Vagina (tissue), 2 donors: ENCODE measurements at regions not wholly inside any gene's neighbourhood (a gene's known extent, or its start where the extent isn't known, plus 50 kb on each side); places are given as distances from the start of the nearest gene placed in this dataset.

ENCODE experiments used
- DNase-seq, 2 donors: peaks; one replicate each; pipeline ENCODE4 v3.0.0-alpha.2; 2017; ENCODE audit errors: extremely low spot score in 2 of 2
- H3K27ac ChIP-seq: fragments of 200-600 bp; sonication (generic); one replicate; pipeline ENCODE4 v1.5.1; 2019
- H3K27me3 ChIP-seq: fragments of 200-600 bp; sonication (generic); one replicate; pipeline ENCODE4 v1.5.1; 2019
- H3K36me3 ChIP-seq, 2 donors: fragments of 200-600 bp; sonication (generic); one replicate each; pipeline ENCODE4 v1.5.1; 2017 to 2019
- H3K4me1 ChIP-seq: fragments of 200-600 bp; sonication (generic); one replicate; pipeline ENCODE4 v1.5.1; 2019
- H3K4me3 ChIP-seq, 2 donors: fragments of 200-600 bp; sonication (generic); 1 replicate in 1 of 2; 2 replicates in 1 of 2; pipeline ENCODE4 v1.5.1; 2016 to 2019
- H3K9me3 ChIP-seq: fragments of 200-600 bp; sonication (generic); one replicate; pipeline ENCODE4 v1.5.1; 2019
- POLR2A ChIP-seq, 2 donors: fragments of 450-650 bp; IDR thresholded peaks; one replicate each; pipeline ENCODE4 v1.6.1; 2017; ENCODE audit warnings: antibody characterized with exemption in 2 of 2, mild to moderate bottlenecking in 2 of 2, moderate library complexity in 2 of 2
- POLR2AphosphoS5 ChIP-seq, 2 donors: sonication (generic); formaldehyde crosslinking; IDR thresholded peaks; one replicate each; pipeline ENCODE4 v1.9.0; 2017; ENCODE audit warnings: antibody characterized with exemption in 2 of 2, mild to moderate bottlenecking in 2 of 2, low read depth in 1 of 2; ENCODE audit not compliant: insufficient read depth in 1 of 2
- intact Hi-C: fragments of 100-400 bp; cut with DNase I; formaldehyde crosslinking; loops from one replicate; pipeline ENCODE4 v1.15.1; 2023
- TF ChIP-seq, protein P1 (sequence below), 3 experiments: fragments of 450-650 bp in 2 of 3; fragments of 200-600 bp in 1 of 3; sonication (generic) in 1 of 3; IDR thresholded peaks; one replicate each; pipeline ENCODE4 v1.5.1; 2017 to 2019; ENCODE audit warnings: antibody characterized with exemption in 3 of 3, mild to moderate bottlenecking in 2 of 3, moderate library complexity in 2 of 3

DNA sequence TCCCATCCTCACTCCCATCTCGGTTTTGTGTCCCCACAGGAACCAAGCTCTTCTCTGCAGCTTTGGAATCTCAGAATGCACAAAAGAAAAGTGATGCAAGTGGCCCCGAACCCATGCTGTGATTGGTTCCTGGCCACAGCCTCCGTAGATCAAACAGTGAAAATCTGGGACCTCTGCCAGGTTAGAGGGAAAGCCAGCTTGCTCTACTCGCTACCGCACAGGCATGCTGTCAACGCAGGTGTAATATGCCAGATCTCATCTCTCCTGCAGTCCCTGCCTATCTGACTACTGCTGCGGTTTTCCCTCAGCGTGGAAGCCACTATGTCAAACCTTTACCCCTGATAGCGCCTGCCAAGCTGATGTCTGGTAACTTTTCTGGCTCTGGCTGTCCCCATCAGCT, 200.5 kb upstream of the LRRC4C start:
- H3K27me3 ChIP-seq: no peaks in the 10 kb centered on the region
- H3K4me1 ChIP-seq: no peaks in the 10 kb centered on the region
- no peaks in the 10 kb centered on the region for H3K9me3 ChIP-seq
- no peak overlapping the region for H3K4me3 ChIP-seq
- no peaks in the 10 kb centered on the region for H3K36me3 ChIP-seq
- intact Hi-C loops: no loop called here
- TF ChIP-seq, protein P1, sequence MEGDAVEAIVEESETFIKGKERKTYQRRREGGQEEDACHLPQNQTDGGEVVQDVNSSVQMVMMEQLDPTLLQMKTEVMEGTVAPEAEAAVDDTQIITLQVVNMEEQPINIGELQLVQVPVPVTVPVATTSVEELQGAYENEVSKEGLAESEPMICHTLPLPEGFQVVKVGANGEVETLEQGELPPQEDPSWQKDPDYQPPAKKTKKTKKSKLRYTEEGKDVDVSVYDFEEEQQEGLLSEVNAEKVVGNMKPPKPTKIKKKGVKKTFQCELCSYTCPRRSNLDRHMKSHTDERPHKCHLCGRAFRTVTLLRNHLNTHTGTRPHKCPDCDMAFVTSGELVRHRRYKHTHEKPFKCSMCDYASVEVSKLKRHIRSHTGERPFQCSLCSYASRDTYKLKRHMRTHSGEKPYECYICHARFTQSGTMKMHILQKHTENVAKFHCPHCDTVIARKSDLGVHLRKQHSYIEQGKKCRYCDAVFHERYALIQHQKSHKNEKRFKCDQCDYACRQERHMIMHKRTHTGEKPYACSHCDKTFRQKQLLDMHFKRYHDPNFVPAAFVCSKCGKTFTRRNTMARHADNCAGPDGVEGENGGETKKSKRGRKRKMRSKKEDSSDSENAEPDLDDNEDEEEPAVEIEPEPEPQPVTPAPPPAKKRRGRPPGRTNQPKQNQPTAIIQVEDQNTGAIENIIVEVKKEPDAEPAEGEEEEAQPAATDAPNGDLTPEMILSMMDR (IDR thresholded peaks at IDR 0.05): no peak
- TF ChIP-seq POLR2AphosphoS5 (IDR thresholded peaks at IDR 0.05; ENCODE audit: insufficient read depth in 1 of 2, low read depth in 1 of 2): no peak
- no peak for TF ChIP-seq POLR2A (IDR thresholded peaks at IDR 0.05)
- no peak overlapping the region for H3K27ac ChIP-seq
- no peak for DNase-seq

DNA sequence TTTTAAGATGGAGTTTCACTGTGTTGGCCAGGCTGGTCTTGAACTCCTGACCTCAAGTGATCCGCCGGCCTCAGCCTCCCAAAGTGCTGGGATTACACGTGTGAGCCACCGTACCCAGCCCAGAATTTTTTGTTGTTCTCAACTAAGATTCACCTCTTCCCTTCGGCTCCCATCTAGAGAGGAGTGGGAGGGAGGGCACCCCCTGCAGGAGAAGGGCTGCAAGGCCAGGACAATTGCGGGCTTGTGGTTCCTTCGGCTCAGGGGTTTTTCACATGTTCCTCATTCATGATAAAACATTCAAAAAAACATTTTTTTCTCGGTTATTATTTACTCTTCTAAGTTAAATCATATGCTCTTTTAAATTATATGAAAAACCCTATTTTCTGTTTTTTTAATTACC, 201.1 kb upstream of the LRRC4C start:
- intact Hi-C loops: no loop called here
- H3K27me3 ChIP-seq: no peaks in the 10 kb centered on the region
- no peak overlapping the region for H3K4me3 ChIP-seq
- no peak overlapping the region for H3K27ac ChIP-seq
- H3K36me3 ChIP-seq: no peaks in the 10 kb centered on the region
- H3K4me1 ChIP-seq: no peaks in the 10 kb centered on the region
- TF ChIP-seq, protein P1 (IDR thresholded peaks at IDR 0.05): no peak
- no peak for TF ChIP-seq POLR2AphosphoS5 (IDR thresholded peaks at IDR 0.05; ENCODE audit: insufficient read depth in 1 of 2, low read depth in 1 of 2)
- no peak for TF ChIP-seq POLR2A (IDR thresholded peaks at IDR 0.05)
- DNase-seq: no peak
- no peaks in the 10 kb centered on the region for H3K9me3 ChIP-seq

GRCh38 chr11:41665441-41666360, 206.2 kb upstream of the LRRC4C start:
- intact Hi-C loops: no loop called here
- H3K4me1 ChIP-seq: no peaks in the 10 kb centered on the region
- TF ChIP-seq, protein P1 (IDR thresholded peaks at IDR 0.05): no peak
- TF ChIP-seq POLR2A (IDR thresholded peaks at IDR 0.05) (no peak), POLR2AphosphoS5 (IDR thresholded peaks at IDR 0.05; ENCODE audit: insufficient read depth in 1 of 2, low read depth in 1 of 2) (no peak)

GRCh38 chr11:41666951-41667653, 207.7 kb upstream of the LRRC4C start:
- Histone ChIP-seq H3K4me1 (no peaks in the 10 kb centered on the region), H3K4me3 (no peak overlapping the region), H3K36me3 (no peaks in the 10 kb centered on the region), H3K27me3 (no peaks in the 10 kb centered on the region), H3K27ac (no peak overlapping the region), H3K9me3 (no peaks in the 10 kb centered on the region)
- intact Hi-C loops: no loop called here
- TF ChIP-seq, protein P1 (IDR thresholded peaks at IDR 0.05): no peak
- TF ChIP-seq POLR2AphosphoS5 (IDR thresholded peaks at IDR 0.05; ENCODE audit: insufficient read depth in 1 of 2, low read depth in 1 of 2) (no peak), POLR2A (IDR thresholded peaks at IDR 0.05) (no peak)
- no peak for DNase-seq

More at GRCh38 chr11:41665441-41666360, 206.2 kb upstream of the LRRC4C start:
- no peaks in the 10 kb centered on the region for H3K9me3 ChIP-seq
- DNase-seq: no peak
- H3K36me3 ChIP-seq: no peaks in the 10 kb centered on the region
- no peak overlapping the region for H3K27ac ChIP-seq
- no peaks in the 10 kb centered on the region for H3K27me3 ChIP-seq
- H3K4me3 ChIP-seq: no peak overlapping the region
